Nephron progenitor cell (in vitro differentiated cells): ENCODE measurements at regions not wholly inside any gene's neighbourhood (a gene's known extent, or its start where the extent isn't known, plus 50 kb on each side); places are given as distances from the start of the nearest gene placed in this dataset.

Experiments used
- DNase-seq: peaks from one replicate; pipeline ENCODE4 v3.0.0; 2021
- H3K27ac Mint-ChIP-seq: 2 replicates; pipeline ENCODE4 v1.8.0; 2021; ENCODE audit warnings: mild to moderate bottlenecking, moderate library complexity, mixed read lengths
- H3K27me3 Mint-ChIP-seq: 2 replicates; pipeline ENCODE4 v1.8.0; 2021; ENCODE audit warnings: mild to moderate bottlenecking, low read depth, mixed read lengths; ENCODE audit not compliant: poor library complexity
- H3K36me3 Mint-ChIP-seq: 2 replicates; pipeline ENCODE4 v1.8.0; 2021; ENCODE audit warnings: low read depth, mixed read lengths
- H3K4me1 Mint-ChIP-seq: 2 replicates; pipeline ENCODE4 v1.8.0; 2021; ENCODE audit warnings: mixed read lengths
- H3K4me3 Mint-ChIP-seq: 2 replicates; pipeline ENCODE4 v1.8.0; 2021; ENCODE audit warnings: mild to moderate bottlenecking, moderate library complexity, mixed read lengths
- H3K9me3 Mint-ChIP-seq: 2 replicates; pipeline ENCODE4 v1.8.0; 2021; ENCODE audit warnings: mild to moderate bottlenecking, moderate library complexity, mixed read lengths
- TF ChIP-seq, protein P1 (sequence below): fragments of 200-600 bp; sonication (generic); IDR thresholded peaks from 2 replicates; pipeline ENCODE4 v1.5.0; 2021; ENCODE audit warnings: antibody characterized with exemption

DNA sequence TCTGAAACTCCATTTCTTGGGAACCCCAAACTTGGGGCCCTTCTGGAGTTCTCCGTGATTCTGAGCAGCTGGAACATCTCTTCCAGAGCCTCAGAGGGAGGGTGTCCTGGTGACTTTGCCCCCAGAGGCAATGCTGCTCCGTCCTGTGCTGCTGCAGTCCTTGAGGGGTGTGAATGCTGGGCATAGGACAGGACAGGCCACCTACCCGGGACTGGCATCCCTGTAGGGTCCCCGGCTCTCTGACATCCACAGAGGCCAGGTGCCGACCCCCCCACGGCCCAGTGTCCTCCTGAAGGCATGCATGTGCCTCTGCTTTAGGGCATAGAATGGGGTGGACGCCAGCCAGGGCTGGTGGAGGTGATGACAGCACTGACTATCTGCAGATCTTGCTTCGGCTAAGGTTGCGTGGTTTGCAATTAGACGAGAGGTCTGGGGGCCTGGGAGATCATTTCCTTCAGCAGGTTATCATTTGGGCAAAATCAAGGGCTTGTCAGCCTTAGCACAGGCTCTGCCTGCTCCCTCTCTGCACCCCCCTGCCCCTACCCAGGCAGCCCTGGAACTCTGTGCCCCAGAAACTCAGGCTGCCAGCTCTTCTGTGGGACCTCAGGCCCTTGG lies 136.9 kb upstream of the GPR26 start:
- Mint-ChIP-seq H3K27ac (no peak overlapping the region), H3K4me1 (peaks cover 7% of the 10 kb centered on the region), H3K9me3 (peaks cover 14% of the 10 kb centered on the region), H3K36me3 (peaks cover 8% of the 10 kb centered on the region), H3K27me3 (peaks cover 31% of the 10 kb centered on the region), H3K4me3 (no peak overlapping the region)
- no peak for DNase-seq
- TF ChIP-seq, protein P1, sequence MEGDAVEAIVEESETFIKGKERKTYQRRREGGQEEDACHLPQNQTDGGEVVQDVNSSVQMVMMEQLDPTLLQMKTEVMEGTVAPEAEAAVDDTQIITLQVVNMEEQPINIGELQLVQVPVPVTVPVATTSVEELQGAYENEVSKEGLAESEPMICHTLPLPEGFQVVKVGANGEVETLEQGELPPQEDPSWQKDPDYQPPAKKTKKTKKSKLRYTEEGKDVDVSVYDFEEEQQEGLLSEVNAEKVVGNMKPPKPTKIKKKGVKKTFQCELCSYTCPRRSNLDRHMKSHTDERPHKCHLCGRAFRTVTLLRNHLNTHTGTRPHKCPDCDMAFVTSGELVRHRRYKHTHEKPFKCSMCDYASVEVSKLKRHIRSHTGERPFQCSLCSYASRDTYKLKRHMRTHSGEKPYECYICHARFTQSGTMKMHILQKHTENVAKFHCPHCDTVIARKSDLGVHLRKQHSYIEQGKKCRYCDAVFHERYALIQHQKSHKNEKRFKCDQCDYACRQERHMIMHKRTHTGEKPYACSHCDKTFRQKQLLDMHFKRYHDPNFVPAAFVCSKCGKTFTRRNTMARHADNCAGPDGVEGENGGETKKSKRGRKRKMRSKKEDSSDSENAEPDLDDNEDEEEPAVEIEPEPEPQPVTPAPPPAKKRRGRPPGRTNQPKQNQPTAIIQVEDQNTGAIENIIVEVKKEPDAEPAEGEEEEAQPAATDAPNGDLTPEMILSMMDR, result no peak

DNA sequence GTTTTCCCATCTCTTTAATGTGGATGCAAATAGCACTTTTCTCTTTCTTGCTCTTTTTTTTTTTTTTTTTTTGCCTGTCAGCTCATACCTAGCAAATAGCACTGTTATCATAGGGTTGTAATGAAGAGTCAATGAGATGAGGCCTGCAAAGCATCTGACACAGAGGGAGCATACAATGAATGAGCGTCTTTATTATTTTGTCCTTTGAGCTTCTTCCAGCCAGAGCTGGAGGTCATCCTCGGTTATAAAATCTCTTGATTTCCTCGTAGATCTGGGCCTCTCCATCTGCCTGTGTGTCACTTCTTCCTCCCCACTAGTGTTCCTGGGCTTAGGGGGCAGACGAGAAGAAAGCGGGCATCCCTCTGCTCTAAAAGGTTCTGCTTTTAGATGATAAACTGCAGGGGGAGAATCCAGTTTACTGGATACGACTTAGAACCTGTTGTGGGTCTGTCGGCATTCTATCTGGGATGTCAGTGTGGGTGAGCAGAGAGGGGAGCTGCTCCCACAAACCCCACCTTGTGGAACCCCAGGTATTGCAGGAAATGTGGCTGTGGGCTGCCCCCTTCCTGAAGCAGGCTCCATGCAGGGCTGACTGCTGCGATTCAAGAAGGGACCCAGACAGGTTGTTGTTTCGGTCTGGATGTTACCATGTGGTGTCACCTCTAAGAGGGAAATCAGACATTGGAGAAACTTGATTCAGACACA lies 135.8 kb upstream of the GPR26 start:
- Mint-ChIP-seq H3K27ac (no peak overlapping the region), H3K4me1 (peaks cover 10% of the 10 kb centered on the region), H3K9me3 (peaks cover 14% of the 10 kb centered on the region), H3K27me3 (peaks cover 25% of the 10 kb centered on the region), H3K4me3 (no peak overlapping the region), H3K36me3 (peaks cover 8% of the 10 kb centered on the region)
- DNase-seq, result no peak
- TF ChIP-seq, protein P1, result no peak

DNA sequence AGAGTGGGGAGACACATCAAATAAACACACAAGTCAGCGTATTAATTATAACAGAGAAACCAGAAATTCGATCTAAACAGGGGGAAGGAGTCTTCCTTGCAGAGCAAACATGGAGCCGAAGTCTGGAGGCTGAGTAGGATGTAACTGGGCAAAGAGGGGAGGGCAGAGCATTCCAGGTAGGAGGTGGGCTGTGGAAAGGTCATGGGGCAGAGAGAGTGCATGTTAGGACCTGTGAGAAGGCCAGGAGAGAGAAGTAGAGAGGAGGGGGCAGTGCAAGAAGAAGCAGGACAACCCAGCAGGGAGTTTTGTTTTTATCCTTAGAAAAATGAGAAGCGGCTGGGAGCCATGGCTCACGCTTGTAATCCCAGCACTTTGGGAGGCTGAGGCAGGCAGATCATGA lies 130.8 kb upstream of the GPR26 start:
- Mint-ChIP-seq H3K27ac (no peak overlapping the region), H3K36me3 (peaks cover 8% of the 10 kb centered on the region), H3K27me3 (peaks cover 27% of the 10 kb centered on the region), H3K9me3 (peaks cover 14% of the 10 kb centered on the region), H3K4me1 (peaks cover 41% of the 10 kb centered on the region), H3K4me3 (no peak overlapping the region)
- TF ChIP-seq, protein P1, result no peak
- DNase-seq, result no peak

DNA sequence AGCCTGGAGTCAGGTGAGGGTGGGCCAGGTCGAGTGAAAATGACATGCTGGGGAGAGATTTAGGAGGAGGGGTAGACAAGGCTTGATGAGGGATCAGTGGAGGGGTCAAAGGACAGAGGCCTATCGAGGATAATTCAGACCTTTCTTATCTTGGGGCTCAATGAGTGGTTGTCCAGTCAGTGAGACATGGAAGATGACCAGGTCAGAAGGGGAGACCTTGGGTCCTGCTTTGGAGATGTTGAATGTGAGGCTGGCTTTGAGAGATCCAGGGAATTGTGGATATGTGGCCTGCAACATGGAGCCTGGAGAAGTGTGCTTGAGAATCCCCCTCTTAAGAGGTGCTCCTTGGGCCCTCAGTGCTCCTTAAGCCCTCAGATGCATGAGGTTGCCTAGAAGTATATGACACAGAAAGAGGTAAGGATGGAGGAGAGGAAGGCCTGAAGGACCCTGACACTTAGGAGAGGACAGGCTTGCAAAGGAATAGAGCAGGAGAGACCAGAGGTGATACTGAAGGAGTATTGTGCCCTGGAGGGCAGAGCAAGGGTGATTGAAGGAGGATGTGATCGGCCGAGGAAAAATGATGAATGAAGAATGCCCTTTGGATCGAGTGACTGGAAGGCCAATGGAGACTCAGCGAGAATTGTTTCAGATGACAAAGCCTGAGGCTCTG lies 129.8 kb upstream of the GPR26 start:
- DNase-seq, result no peak
- Mint-ChIP-seq H3K9me3 (peaks cover 14% of the 10 kb centered on the region), H3K36me3 (peaks cover 8% of the 10 kb centered on the region), H3K4me1 (peaks cover 41% of the 10 kb centered on the region), H3K4me3 (no peak overlapping the region), H3K27ac (no peak overlapping the region), H3K27me3 (peaks cover 24% of the 10 kb centered on the region)
- TF ChIP-seq, protein P1, result no peak

DNA sequence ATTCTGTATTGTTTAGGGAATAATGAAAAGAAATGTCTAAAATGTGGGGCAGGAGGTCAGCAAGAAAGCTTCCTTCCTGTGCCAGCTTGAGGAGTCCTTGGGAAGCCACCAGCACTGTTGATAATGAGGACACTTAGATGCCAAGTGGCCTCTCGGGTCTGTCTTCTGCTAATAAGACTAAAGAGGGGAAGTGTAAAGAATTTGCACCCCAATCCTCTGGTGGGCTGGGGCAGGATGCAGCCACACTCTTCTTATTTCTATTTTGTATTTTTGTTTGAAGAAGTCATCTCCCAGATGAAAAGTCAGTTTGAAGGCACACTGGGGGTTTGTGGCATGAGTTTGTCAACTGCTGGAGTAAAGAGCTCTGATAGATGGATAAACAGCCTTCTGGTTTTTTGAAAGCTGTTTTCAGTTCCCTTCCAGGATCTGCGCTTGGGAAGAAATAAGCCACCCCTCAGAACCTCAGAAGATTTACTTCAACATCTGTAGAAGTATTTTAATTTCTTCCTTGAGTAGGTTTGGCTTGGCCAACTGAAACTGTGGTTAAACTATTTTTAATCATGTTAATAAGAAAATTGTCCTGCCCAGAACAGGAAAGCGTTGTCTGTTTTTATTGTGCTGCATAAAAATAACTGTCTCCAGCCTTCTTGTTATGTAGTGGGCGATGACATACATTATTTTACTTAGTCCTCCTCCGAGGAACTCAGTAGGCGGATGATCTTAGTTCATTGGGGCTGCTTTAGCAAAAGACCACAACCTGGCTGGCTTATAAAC lies 128.8 kb upstream of the GPR26 start:
- Mint-ChIP-seq H3K27me3 (peaks cover 23% of the 10 kb centered on the region), H3K9me3 (peaks cover 7% of the 10 kb centered on the region), H3K36me3 (peaks cover 6% of the 10 kb centered on the region), H3K4me1 (peaks cover 41% of the 10 kb centered on the region), H3K27ac (no peak overlapping the region), H3K4me3 (no peak overlapping the region)
- TF ChIP-seq, protein P1, result no peak
- DNase-seq, result no peak
